T-helper 2 cell treated with Interferon-gamma antibody and Interleukin-4, amounts not matched to agents 5 μg/mL and 100 μg/mL, for 36 hours (primary cell): ENCODE measurements at regions not wholly inside any gene's neighbourhood (a gene's known extent, or its start where the extent isn't known, plus 50 kb on each side); places are given as distances from the start of the nearest gene placed in this dataset.

Source experiments
- DNase-seq: peaks from one replicate; pipeline ENCODE4 v3.0.0; 2021; ENCODE audit warnings: low spot score
- H3K27ac Mint-ChIP-seq: one replicate; pipeline ENCODE4 v1.8.0; 2021; ENCODE audit warnings: mild to moderate bottlenecking, mixed read lengths
- H3K27me3 Mint-ChIP-seq: one replicate; pipeline ENCODE4 v1.8.0; 2021; ENCODE audit warnings: low read depth, mixed read lengths
- H3K36me3 Mint-ChIP-seq: one replicate; pipeline ENCODE4 v1.8.0; 2021; ENCODE audit warnings: low read depth, mixed read lengths
- H3K4me1 Mint-ChIP-seq: one replicate; pipeline ENCODE4 v1.8.0; 2021; ENCODE audit warnings: low read depth, mixed read lengths
- H3K4me3 Mint-ChIP-seq: one replicate; pipeline ENCODE4 v1.8.0; 2022; ENCODE audit warnings: mild to moderate bottlenecking, moderate library complexity, mixed read lengths
- H3K9me3 Mint-ChIP-seq: one replicate; pipeline ENCODE4 v1.8.0; 2021; ENCODE audit warnings: mixed read lengths

- Mint-ChIP-seq H3K27ac (no peak overlapping the region), H3K4me1 (no peaks in the 10 kb centered on the region), H3K27me3 (no peaks in the 10 kb centered on the region), H3K9me3 (peaks cover 15% of the 10 kb centered on the region), H3K36me3 (no peaks in the 10 kb centered on the region), H3K4me3 (no peak overlapping the region)
- no peak for DNase-seq
Observed at GRCh38 chr2:22276696-22277095, 1108.3 kb upstream of the KLHL29 start.

GRCh38 chr2:22279541-22279940 lies 1105.4 kb upstream of the KLHL29 start:
- no peak for DNase-seq
- Mint-ChIP-seq H3K4me1 (no peaks in the 10 kb centered on the region), H3K27ac (no peak overlapping the region), H3K9me3 (peaks cover 12% of the 10 kb centered on the region), H3K4me3 (no peak overlapping the region), H3K36me3 (no peaks in the 10 kb centered on the region), H3K27me3 (no peaks in the 10 kb centered on the region)

- no peak overlapping the region for H3K27ac Mint-ChIP-seq
- no peaks in the 10 kb centered on the region for H3K36me3 Mint-ChIP-seq
- H3K4me3 Mint-ChIP-seq = no peak overlapping the region
- H3K9me3 Mint-ChIP-seq = peaks cover 12% of the 10 kb centered on the region
- H3K4me1 Mint-ChIP-seq = no peaks in the 10 kb centered on the region
- DNase-seq = no peak
- H3K27me3 Mint-ChIP-seq = no peaks in the 10 kb centered on the region
Observed at GRCh38 chr2:22281033-22281432, 1103.9 kb upstream of the KLHL29 start.

GRCh38 chr2:22282220-22282619 lies 1102.8 kb upstream of the KLHL29 start:
- Mint-ChIP-seq H3K9me3 (peaks cover 6% of the 10 kb centered on the region), H3K4me1 (no peaks in the 10 kb centered on the region), H3K36me3 (no peaks in the 10 kb centered on the region), H3K27me3 (no peaks in the 10 kb centered on the region), H3K4me3 (no peak overlapping the region), H3K27ac (no peak overlapping the region)
- DNase-seq = no peak

- H3K36me3 Mint-ChIP-seq = no peaks in the 10 kb centered on the region
- no peaks in the 10 kb centered on the region for H3K27me3 Mint-ChIP-seq
- H3K4me1 Mint-ChIP-seq = no peaks in the 10 kb centered on the region
- no peak overlapping the region for H3K27ac Mint-ChIP-seq
- no peak for DNase-seq
- peaks cover 6% of the 10 kb centered on the region for H3K9me3 Mint-ChIP-seq
- H3K4me3 Mint-ChIP-seq = no peak overlapping the region
Observed at GRCh38 chr2:22282916-22283315, 1102.1 kb upstream of the KLHL29 start.

GRCh38 chr2:22283436-22283835 lies 1101.5 kb upstream of the KLHL29 start:
- no peaks in the 10 kb centered on the region for H3K27me3 Mint-ChIP-seq
- H3K27ac Mint-ChIP-seq = no peak overlapping the region
- H3K36me3 Mint-ChIP-seq = no peaks in the 10 kb centered on the region
- DNase-seq = no peak
- peaks cover 6% of the 10 kb centered on the region for H3K9me3 Mint-ChIP-seq
- H3K4me1 Mint-ChIP-seq = no peaks in the 10 kb centered on the region
- no peak overlapping the region for H3K4me3 Mint-ChIP-seq

GRCh38 chr2:22290302-22290701 lies 1094.7 kb upstream of the KLHL29 start:
- no peak overlapping the region for H3K4me3 Mint-ChIP-seq
- DNase-seq = no peak
- H3K36me3 Mint-ChIP-seq = no peaks in the 10 kb centered on the region
- H3K9me3 Mint-ChIP-seq = peaks cover 12% of the 10 kb centered on the region
- no peaks in the 10 kb centered on the region for H3K4me1 Mint-ChIP-seq
- no peaks in the 10 kb centered on the region for H3K27me3 Mint-ChIP-seq
- H3K27ac Mint-ChIP-seq = no peak overlapping the region

- Mint-ChIP-seq H3K4me1 (no peaks in the 10 kb centered on the region), H3K36me3 (no peaks in the 10 kb centered on the region), H3K27ac (no peak overlapping the region), H3K27me3 (no peaks in the 10 kb centered on the region), H3K9me3 (peaks cover 12% of the 10 kb centered on the region), H3K4me3 (no peak overlapping the region)
- no peak for DNase-seq
Observed at GRCh38 chr2:22290909-22291473, 1094.0 kb upstream of the KLHL29 start.

- Mint-ChIP-seq H3K9me3 (peaks cover 4% of the 10 kb centered on the region), H3K4me3 (no peak overlapping the region), H3K27ac (no peak overlapping the region), H3K27me3 (no peaks in the 10 kb centered on the region), H3K36me3 (no peaks in the 10 kb centered on the region), H3K4me1 (no peaks in the 10 kb centered on the region)
- no peak for DNase-seq
Observed at GRCh38 chr2:22301228-22301627, 1083.8 kb upstream of the KLHL29 start.

- no peak overlapping the region for H3K4me3 Mint-ChIP-seq
- no peaks in the 10 kb centered on the region for H3K27me3 Mint-ChIP-seq
- H3K27ac Mint-ChIP-seq = no peak overlapping the region
- no peaks in the 10 kb centered on the region for H3K36me3 Mint-ChIP-seq
- H3K9me3 Mint-ChIP-seq = peaks cover 27% of the 10 kb centered on the region
- no peak for DNase-seq
- no peaks in the 10 kb centered on the region for H3K4me1 Mint-ChIP-seq
Observed at GRCh38 chr2:22326250-22326649, 1058.7 kb upstream of the KLHL29 start.

- H3K27me3 Mint-ChIP-seq = no peaks in the 10 kb centered on the region
- DNase-seq = no peak
- peaks cover 24% of the 10 kb centered on the region for H3K9me3 Mint-ChIP-seq
- no peaks in the 10 kb centered on the region for H3K36me3 Mint-ChIP-seq
- no peak overlapping the region for H3K27ac Mint-ChIP-seq
- no peak overlapping the region for H3K4me3 Mint-ChIP-seq
- no peaks in the 10 kb centered on the region for H3K4me1 Mint-ChIP-seq
Observed at GRCh38 chr2:22329211-22330154, 1055.5 kb upstream of the KLHL29 start.

- peaks cover 22% of the 10 kb centered on the region for H3K9me3 Mint-ChIP-seq
- H3K27me3 Mint-ChIP-seq = no peaks in the 10 kb centered on the region
- no peaks in the 10 kb centered on the region for H3K36me3 Mint-ChIP-seq
- DNase-seq = no peak
- no peak overlapping the region for H3K27ac Mint-ChIP-seq
- no peak overlapping the region for H3K4me3 Mint-ChIP-seq
- no peaks in the 10 kb centered on the region for H3K4me1 Mint-ChIP-seq
Observed at GRCh38 chr2:22336414-22336813, 1048.6 kb upstream of the KLHL29 start.

- DNase-seq = no peak
- H3K27me3 Mint-ChIP-seq = no peaks in the 10 kb centered on the region
- H3K4me3 Mint-ChIP-seq = no peak overlapping the region
- H3K36me3 Mint-ChIP-seq = no peaks in the 10 kb centered on the region
- no peak overlapping the region for H3K27ac Mint-ChIP-seq
- H3K4me1 Mint-ChIP-seq = no peaks in the 10 kb centered on the region
- peaks cover 21% of the 10 kb centered on the region for H3K9me3 Mint-ChIP-seq
Observed at GRCh38 chr2:22340716-22341115, 1044.3 kb upstream of the KLHL29 start.

- no peaks in the 10 kb centered on the region for H3K4me1 Mint-ChIP-seq
- H3K4me3 Mint-ChIP-seq = no peak overlapping the region
- H3K9me3 Mint-ChIP-seq = peaks cover 12% of the 10 kb centered on the region
- DNase-seq = no peak
- no peaks in the 10 kb centered on the region for H3K36me3 Mint-ChIP-seq
- no peaks in the 10 kb centered on the region for H3K27me3 Mint-ChIP-seq
- no peak overlapping the region for H3K27ac Mint-ChIP-seq
Observed at GRCh38 chr2:22347306-22347705, 1037.7 kb upstream of the KLHL29 start.
